HG02610 (cell line): ENCODE measurements at regions not wholly inside any gene's neighbourhood (a gene's known extent, or its start where the extent isn't known, plus 50 kb on each side); places are given as distances from the start of the nearest gene placed in this dataset.

Experiments
- ATAC-seq: cut with Tn5 transposase; IDR thresholded peaks from one replicate; pipeline ENCODE4 v1.9.1; 2021; ENCODE audit warnings: mild to moderate bottlenecking, moderate library complexity; ENCODE audit not compliant: unreplicated experiment

DNA sequence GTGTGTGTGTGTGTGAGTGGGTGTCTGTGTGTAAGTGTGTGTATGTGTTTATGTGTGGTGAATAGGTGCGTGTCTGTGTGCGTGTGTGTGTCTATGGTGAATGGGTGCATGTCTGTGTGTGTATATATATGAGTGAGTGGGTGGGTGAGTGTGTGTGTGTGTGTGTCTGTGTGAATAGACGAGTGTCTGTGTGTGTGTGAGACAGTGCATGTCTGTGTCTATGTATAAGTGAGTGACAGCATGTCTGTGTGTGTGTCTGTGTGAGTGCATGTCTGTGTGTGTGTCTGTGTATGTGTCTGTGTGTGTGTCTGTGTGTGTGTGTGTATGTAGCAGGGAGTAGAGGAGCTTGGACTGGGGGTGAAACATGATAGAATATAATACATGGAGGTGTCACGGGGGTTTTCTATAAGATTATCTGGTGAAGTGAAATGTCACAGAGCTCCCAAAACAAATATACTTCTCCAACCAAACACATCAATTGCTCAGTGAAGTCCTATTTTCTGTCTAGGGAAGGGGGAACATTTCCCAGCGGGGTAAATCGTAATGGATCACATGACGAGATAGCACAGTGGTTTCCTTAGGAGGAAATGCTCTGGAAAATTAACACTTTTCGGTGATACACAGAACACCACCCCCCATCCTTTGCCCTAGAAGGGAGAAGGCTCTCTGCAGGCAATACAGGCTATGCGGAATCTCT is 723.3 kb upstream of the CELF2 start:
- ATAC-seq = no peak

- no peak for ATAC-seq
Measured at GRCh38 chr10:10294881-10295529, 722.7 kb upstream of the CELF2 start.

DNA sequence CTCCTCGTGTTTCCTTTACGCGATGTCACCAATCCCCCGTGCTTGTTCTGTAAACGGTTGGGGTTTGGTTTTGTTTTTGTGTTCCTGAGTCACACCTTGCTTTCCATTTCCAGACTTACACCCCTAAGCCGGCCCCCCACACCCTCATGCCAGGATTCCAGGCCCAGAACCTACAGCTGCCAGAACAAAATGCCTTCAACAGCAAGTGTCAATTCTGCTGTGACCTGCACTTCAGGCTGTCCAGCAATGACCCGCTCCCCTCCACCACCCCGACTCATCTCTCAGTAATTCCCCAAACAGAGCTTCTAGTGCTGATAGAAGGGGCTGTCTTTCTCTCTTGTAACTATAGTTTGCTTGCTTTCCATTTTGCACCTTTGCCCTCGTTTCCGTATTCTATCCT is 722.1 kb upstream of the CELF2 start:
- ATAC-seq = no peak

GRCh38 chr10:10302689-10303088 is 715.0 kb upstream of the CELF2 start:
- no peak for ATAC-seq

DNA sequence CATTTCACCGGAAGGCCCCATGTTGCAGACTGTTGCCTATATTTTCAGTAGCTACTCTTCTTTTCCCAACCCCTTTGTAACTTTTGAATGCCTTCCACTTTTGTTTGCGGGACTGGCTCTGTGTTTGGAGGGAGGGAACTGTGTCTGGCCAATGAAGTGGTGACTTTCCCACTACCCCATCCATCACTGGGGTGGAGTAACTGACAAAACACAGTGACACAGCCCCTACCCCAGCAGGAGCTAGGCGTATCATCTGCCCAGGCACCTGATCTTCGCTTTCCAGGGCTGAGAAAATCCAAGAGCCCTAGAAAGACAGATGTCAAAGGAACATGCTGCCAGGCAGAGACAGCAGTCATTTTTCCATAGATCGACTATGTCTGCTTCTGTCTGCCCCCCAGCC is 710.6 kb upstream of the CELF2 start:
- ATAC-seq = no peak

DNA sequence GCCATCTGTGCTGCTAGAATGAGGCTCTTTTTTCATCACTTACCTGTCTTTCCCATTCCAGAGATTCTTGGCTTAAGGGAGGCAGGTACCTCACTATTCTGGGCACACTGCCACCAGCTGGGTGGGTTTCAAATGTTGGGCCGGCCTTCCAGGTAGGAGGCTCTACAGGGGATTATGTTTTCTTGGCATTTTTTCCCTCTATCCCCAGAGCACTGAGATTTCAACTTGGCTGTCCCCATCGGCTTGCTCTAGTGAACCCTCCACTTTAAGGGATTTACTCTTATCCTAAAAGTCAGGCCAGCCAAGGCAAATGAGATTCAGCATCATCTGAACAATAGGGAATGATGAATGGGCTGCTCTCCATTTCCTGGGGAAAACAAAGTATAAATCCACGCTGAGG is 710.1 kb upstream of the CELF2 start:
- ATAC-seq = no peak

- no peak for ATAC-seq
Measured at GRCh38 chr10:10310498-10310897, 707.2 kb upstream of the CELF2 start.

DNA sequence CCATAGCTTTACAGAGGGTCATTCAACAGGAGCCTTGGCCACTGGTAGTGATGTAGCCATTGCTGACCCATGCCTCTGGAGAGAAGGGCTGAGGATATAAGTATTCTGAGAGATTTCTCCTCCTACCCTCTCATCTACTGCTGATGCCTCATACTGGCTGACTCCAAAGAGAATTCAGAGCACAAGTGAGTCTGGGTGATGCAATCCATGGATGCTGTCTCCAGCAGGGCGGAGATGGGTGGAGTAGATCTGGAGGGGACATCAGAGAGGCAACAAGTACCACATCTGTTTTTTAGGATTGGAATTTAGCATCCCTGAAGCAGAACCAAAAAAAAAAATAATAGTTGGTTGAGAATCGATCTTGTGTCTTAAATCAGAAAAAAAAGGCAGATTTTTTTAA is 705.7 kb upstream of the CELF2 start:
- ATAC-seq = no peak

- ATAC-seq = no peak
Measured at GRCh38 chr10:10313149-10313835, 704.4 kb upstream of the CELF2 start.

GRCh38 chr10:10314626-10315025 is 703.0 kb upstream of the CELF2 start:
- no peak for ATAC-seq

DNA sequence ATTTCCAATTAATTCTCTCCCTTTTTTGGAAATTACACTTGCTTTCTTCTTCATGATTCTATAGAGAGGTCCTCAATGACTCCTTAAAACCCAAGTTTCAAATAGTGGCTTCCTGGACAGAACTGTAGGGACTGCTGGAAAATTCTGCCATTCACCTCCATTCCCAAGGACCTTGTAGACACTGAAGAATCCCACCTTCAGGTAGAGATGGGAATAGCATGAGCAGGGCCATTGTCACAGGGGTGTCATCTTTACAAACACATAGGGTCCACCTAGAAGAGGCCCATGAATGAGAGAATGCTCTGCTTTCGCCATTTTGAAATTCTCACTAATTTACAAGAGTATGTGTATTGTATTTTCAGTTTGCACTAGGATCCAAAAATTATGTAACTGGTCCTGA is 701.7 kb upstream of the CELF2 start:
- ATAC-seq = no peak

DNA sequence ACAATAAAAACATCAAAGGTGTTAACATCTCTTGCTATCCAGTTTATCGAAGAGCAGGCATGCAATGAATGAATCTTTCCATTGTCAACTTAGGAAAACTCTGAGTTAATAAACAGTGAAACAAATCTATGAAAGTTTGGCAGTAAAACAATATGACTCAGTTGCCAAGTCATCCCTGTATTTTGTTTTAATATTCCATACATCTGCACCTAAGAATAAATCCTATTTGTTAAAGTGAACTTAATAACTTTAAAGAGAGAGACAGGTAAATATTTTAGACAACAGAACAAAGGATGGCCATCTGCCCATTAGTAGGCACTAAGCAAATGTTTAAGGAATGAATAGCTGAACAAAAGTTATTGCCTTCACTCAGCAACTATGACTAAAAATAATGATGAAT is 700.5 kb upstream of the CELF2 start:
- no peak for ATAC-seq

- no peak for ATAC-seq
Measured at GRCh38 chr10:10318856-10319255, 698.8 kb upstream of the CELF2 start.

- no peak for ATAC-seq
Measured at GRCh38 chr10:10320956-10321355, 696.7 kb upstream of the CELF2 start.

- no peak for ATAC-seq
Measured at GRCh38 chr10:10326116-10326515, 691.6 kb upstream of the CELF2 start.

DNA sequence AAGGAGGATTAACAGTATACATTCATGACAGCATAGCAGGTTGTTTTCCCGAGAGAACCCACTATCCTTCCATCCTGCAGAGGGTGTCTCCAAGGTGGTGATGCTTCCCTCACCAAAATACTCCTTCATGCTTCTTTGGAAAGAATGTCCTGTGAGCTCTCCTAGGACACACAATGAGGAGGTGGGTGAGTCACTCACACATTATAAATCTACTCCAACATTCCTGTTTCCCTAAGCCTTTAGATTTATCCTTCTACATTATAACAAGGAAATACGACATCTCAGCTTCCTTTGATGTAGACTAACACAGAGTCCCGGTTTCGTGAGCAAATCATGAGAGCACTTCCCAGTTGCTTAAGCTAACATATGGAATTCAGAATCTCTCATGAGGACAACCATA is 689.7 kb upstream of the CELF2 start:
- ATAC-seq = no peak

DNA sequence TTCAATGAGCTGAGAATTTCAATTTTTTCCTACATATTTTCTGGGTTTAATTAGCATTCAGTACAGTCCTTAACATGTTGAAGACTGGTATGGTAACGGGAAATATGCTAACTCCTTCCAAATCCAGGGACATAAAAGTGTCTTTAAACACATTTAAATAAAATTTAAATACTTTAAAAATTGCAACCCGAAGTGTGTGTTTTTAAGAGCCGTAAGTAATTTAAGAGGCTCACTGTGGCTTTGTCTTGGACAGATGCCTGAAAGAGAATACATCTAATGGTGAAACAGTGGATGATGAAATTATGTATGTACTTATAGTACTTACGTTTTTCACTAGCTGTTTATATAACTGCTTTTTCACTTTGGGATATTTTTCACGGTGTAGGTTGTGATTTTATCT is 687.3 kb upstream of the CELF2 start:
- no peak for ATAC-seq

- no peak for ATAC-seq
Measured at GRCh38 chr10:10332786-10333185, 684.9 kb upstream of the CELF2 start.

- ATAC-seq = no peak
Measured at GRCh38 chr10:10333622-10334021, 684.0 kb upstream of the CELF2 start.

GRCh38 chr10:10338339-10338738 is 679.3 kb upstream of the CELF2 start:
- ATAC-seq = no peak

DNA sequence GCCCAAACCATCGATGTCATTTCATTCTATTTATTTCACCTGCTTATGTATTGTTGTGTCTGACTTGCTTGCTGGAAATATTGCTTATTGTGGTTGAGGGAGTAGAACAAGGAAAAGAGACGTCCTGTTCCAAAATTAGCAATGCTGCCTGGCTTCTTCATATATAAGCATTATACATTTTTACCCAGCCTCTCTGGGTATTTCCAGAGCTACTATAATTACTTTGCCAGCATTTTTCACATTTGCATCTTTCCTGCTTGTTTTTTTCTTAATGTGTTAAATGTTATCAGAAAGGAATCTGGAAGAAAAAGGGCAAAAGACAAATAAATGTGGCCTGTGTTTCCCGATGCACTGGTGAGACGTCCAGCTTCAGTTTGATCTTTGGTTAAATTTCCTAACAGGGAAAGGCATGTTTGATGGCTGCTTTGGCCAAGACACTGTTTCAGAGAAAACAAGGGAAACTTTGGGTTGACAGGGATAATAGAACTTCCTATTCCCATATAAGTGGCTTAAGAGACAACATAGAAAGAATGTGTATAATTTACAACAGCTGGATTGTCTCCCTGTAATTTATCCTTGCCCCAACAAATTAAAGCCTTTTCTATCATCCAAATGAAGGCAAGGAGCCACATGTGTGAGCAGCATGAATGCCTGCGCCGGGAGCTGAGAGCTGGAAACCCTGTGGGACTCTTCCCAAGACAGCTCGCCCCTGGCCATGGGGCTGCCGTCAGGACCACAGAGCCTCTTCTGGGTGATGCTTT is 671.1 kb upstream of the CELF2 start:
- ATAC-seq = no peak

GRCh38 chr10:10350050-10350449 is 667.6 kb upstream of the CELF2 start:
- no peak for ATAC-seq
